ENCODE measurements at regions not wholly inside any gene's neighbourhood (a gene's known extent, or its start where the extent isn't known, plus 50 kb on each side); places are given as distances from the start of the nearest gene placed in this dataset.

DNA sequence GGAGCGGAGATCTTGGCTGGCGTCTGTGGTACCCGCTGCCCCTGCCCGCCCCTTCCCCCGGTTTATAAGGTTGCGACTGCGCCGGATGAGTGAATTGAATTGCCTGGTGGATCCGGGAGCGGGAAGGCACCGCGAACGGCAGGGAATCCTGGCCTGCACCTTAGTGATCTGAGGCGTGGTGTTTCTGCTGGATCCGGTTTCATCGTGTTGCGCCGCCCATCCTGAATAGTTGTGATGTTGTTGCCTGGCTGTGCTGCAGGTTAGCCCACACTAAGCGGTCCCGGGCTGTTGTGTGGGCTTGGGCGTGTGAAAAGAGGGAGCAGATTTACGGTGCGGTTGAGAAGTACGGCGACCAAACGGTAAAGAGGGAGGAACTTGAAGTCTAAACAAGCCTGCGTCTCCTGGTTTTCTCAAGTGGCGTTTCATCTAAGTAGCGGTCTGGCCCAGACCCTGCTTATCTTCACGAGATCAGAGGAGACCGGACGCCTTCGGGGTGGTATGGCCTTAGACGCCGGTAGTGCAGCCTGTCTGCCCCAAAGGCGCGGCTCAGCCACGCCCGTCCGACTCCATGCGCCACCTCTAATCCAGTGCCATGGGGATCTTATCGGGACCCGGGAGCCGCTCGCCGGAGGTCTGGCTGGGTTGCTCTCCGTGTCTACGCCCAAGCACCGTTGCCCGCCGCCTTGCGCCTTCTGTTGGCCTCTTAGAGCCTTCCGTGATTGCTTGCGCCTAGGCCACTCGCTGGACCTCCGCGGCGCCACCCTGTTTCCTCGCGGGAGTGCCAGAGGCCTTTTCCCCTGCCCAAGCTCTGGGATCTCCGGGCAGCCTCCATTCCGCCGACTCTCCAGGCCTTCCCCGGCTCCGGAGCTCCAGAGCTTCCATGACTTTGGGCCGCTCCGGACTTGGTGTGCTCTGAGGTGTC lies 87.5 kb upstream of the RHOU start (continued):
- TF ChIP-seq, protein P1, sequence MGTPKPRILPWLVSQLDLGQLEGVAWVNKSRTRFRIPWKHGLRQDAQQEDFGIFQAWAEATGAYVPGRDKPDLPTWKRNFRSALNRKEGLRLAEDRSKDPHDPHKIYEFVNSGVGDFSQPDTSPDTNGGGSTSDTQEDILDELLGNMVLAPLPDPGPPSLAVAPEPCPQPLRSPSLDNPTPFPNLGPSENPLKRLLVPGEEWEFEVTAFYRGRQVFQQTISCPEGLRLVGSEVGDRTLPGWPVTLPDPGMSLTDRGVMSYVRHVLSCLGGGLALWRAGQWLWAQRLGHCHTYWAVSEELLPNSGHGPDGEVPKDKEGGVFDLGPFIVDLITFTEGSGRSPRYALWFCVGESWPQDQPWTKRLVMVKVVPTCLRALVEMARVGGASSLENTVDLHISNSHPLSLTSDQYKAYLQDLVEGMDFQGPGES (IDR thresholded peaks at IDR 0.05; ENCODE audit: low read depth, low read length): no peak
- no peak for TF ChIP-seq NFIC (IDR thresholded peaks at IDR 0.05; ENCODE audit: borderline replicate concordance)
- peak; percentile 47; the same call in 1 of the 2 replicates for TF ChIP-seq POLR2AphosphoS5 (IDR thresholded peaks at IDR 0.05; ENCODE audit: low read depth, low read length)

DNA sequence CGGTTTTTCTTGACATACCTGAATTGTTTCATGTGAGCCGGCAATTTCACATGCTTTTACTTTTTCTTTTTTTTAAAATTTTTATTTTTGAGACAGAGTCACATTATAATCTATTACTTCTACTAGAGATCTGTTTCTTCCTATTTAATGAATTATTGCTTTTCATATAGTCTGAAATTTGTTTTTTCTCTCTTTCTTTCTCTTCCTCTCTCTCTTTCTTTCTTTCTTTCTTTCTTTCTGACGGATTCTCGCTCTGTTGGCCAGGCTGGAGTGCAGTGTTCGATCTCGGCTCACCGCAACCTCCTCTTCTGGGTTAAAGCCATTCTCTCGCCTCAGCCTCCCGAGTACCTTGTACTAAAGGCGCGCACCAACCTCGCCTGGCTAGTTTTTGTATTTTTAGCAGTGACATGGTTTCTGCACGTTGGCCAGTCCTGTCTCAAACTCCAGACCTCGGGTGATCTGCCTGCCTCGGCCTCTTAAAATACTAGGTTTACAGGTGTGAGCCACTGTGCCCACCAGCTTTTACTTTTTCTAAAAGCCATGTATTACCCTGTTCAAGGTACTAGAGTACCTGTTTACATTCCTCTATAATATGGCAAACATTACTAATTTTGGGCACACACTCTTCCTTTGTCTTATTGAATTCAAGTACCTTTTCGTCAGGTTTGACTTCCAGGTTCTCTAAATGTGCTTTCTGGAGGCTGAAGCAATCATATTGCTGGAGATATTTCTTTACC lies 86.5 kb upstream of the RHOU start:
- Histone ChIP-seq H3K36me3 (replicated peaks in 1 of 2; ENCODE audit: control insufficient read depth in 1 of 2, insufficient read depth in 2 of 2, low read length in 1 of 2) (no peaks in the 10 kb centered on the region), H3K4me2 (peak overlapping the region; percentile 79), H4K20me1 (ENCODE audit: insufficient read depth) (no peaks in the 10 kb centered on the region), H2AFZ (ENCODE audit: low read depth) (peak overlapping the region; percentile 94; the same call in 1 of the 2 replicates), H3K9me2 (no peaks in the 10 kb centered on the region), H3K27ac (ENCODE audit: low read depth in 2 of 2, low read length in 1 of 2) (no peak overlapping the region), H3K79me2 (ENCODE audit: insufficient read depth) (no peaks in the 10 kb centered on the region), H3K27me3 (ENCODE audit: insufficient read depth) (no peaks in the 10 kb centered on the region), H3F3A (replicated peaks; ENCODE audit: insufficient read depth) (peaks cover 5% of the 10 kb centered on the region), H3K4me1 (ENCODE audit: control insufficient read depth in 1 of 2, insufficient read depth in 2 of 2, low read depth in 1 of 2, low read length in 1 of 2) (peaks cover 0 to 18% of the 10 kb centered on the region in 2 experiments; a peak in 2 of 4 replicates), H3K4me3 (ENCODE audit: low read depth in 2 of 2, low read length in 1 of 2) (peak overlapping the region; percentile 59 to 62; a peak in 2 of 4 replicates), H3K9ac (peak overlapping the region; percentile 53; the same call in 1 of the 2 replicates), H3K9me3 (no peaks in the 10 kb centered on the region)
- 79% methylated on average over 16 of the region's 16 CpGs for WGBS (ENCODE audit: low lambda C conversion rate)
- CTCF ChIA-PET: interaction anchor here (1.1 to 1.3 kb wide), 3 partner anchors 15 to 147 kb away, joined by 3 to 4 read pairs (median 3); no protein-coding TSS in a partner anchor
- POLR2A ChIA-PET: no interaction called here
- no peak for DNase-seq
- no peak for TF ChIP-seq TEAD4 (IDR thresholded peaks at IDR 0.05; ENCODE audit: borderline replicate concordance, insufficient read depth)
- no peak for TF ChIP-seq SMC3 (IDR thresholded peaks at IDR 0.05; ENCODE audit: low read depth, low read length)
- TF ChIP-seq NFIC (IDR thresholded peaks at IDR 0.05; ENCODE audit: borderline replicate concordance): no peak
- TF ChIP-seq, protein P2, sequence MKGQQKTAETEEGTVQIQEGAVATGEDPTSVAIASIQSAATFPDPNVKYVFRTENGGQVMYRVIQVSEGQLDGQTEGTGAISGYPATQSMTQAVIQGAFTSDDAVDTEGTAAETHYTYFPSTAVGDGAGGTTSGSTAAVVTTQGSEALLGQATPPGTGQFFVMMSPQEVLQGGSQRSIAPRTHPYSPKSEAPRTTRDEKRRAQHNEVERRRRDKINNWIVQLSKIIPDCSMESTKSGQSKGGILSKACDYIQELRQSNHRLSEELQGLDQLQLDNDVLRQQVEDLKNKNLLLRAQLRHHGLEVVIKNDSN (IDR thresholded peaks at IDR 0.05; ENCODE audit: borderline replicate concordance, low read depth): no peak
- TF ChIP-seq FOXM1 (IDR thresholded peaks at IDR 0.05; ENCODE audit: low read depth): no peak
- TF ChIP-seq NRF1 (IDR thresholded peaks at IDR 0.05; ENCODE audit: low read depth, low read length): no peak
- no peak for TF ChIP-seq TAF1 (IDR thresholded peaks at IDR 0.05; ENCODE audit: borderline replicate concordance, low read depth, low read length)

DNA sequence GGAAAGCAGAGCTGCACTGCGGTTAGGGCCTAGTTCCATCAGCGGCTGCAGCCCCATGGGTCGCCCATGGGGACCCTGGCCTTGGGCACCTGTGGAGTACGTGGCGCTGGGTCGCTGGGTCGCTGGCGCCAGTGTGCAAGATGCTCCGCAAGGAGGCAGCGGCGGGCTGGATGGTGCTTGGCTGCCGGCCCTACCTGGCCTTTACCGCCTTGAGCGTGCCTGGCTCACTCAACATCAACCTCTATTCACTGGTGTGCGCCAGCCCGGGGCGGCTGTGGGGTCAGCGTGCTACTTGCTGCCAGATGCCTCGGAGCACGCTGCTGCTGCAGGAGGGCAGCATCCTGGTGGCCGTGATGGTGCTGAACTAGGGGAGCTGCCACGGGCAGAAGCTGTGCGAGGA lies 85.1 kb upstream of the RHOU start:
- Histone ChIP-seq H3F3A (replicated peaks; ENCODE audit: insufficient read depth) (peaks cover 5% of the 10 kb centered on the region), H3K27ac (ENCODE audit: low read depth in 2 of 2, low read length in 1 of 2) (no peak overlapping the region), H3K9ac (no peak overlapping the region), H3K79me2 (ENCODE audit: insufficient read depth) (no peaks in the 10 kb centered on the region), H3K4me1 (ENCODE audit: control insufficient read depth in 1 of 2, insufficient read depth in 2 of 2, low read depth in 1 of 2, low read length in 1 of 2) (peaks cover 0 to 18% of the 10 kb centered on the region in 2 experiments; a peak in 2 of 4 replicates), H3K27me3 (ENCODE audit: insufficient read depth) (no peaks in the 10 kb centered on the region), H3K9me3 (no peaks in the 10 kb centered on the region), H3K9me2 (no peaks in the 10 kb centered on the region), H3K4me2 (no peak overlapping the region), H3K4me3 (ENCODE audit: low read depth in 2 of 2, low read length in 1 of 2) (no peak overlapping the region), H4K20me1 (ENCODE audit: insufficient read depth) (no peaks in the 10 kb centered on the region), H3K36me3 (replicated peaks in 1 of 2; ENCODE audit: control insufficient read depth in 1 of 2, insufficient read depth in 2 of 2, low read length in 1 of 2) (no peaks in the 10 kb centered on the region), H2AFZ (ENCODE audit: low read depth) (no peak overlapping the region)
- WGBS (ENCODE audit: low lambda C conversion rate): 95% methylated on average over 8 of the region's 23 CpGs
- no peak for TF ChIP-seq NFIC (IDR thresholded peaks at IDR 0.05; ENCODE audit: borderline replicate concordance)
- TF ChIP-seq, protein P3, sequence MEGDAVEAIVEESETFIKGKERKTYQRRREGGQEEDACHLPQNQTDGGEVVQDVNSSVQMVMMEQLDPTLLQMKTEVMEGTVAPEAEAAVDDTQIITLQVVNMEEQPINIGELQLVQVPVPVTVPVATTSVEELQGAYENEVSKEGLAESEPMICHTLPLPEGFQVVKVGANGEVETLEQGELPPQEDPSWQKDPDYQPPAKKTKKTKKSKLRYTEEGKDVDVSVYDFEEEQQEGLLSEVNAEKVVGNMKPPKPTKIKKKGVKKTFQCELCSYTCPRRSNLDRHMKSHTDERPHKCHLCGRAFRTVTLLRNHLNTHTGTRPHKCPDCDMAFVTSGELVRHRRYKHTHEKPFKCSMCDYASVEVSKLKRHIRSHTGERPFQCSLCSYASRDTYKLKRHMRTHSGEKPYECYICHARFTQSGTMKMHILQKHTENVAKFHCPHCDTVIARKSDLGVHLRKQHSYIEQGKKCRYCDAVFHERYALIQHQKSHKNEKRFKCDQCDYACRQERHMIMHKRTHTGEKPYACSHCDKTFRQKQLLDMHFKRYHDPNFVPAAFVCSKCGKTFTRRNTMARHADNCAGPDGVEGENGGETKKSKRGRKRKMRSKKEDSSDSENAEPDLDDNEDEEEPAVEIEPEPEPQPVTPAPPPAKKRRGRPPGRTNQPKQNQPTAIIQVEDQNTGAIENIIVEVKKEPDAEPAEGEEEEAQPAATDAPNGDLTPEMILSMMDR (IDR thresholded peaks at IDR 0.05): no peak
- TF ChIP-seq RXRA (IDR thresholded peaks at IDR 0.05; ENCODE audit: borderline replicate concordance, low read depth): no peak
- TF ChIP-seq EZH2phosphoT487 (IDR thresholded peaks at IDR 0.05; ENCODE audit: borderline replicate concordance, low read depth): no peak
- TF ChIP-seq TEAD4 (IDR thresholded peaks at IDR 0.05; ENCODE audit: borderline replicate concordance, insufficient read depth): no peak
- TF ChIP-seq, protein P4, sequence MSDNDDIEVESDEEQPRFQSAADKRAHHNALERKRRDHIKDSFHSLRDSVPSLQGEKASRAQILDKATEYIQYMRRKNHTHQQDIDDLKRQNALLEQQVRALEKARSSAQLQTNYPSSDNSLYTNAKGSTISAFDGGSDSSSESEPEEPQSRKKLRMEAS (IDR thresholded peaks at IDR 0.05; ENCODE audit: low read depth): no peak
- no peak for TF ChIP-seq YY1 (IDR thresholded peaks at IDR 0.05; ENCODE audit: low read depth)
- ChIA-PET POLR2A (no interaction called here), CTCF (interaction anchor here (2.6 kb wide), 1 partner anchor 14 kb away, joined by 16 read pairs; no protein-coding TSS in a partner anchor)
- no peak for DNase-seq

Data from SK-N-SH (cell line).